Ishikawa (cell line): ENCODE measurements at regions not wholly inside any gene's neighbourhood (a gene's known extent, or its start where the extent isn't known, plus 50 kb on each side); places are given as distances from the start of the nearest gene placed in this dataset.

Source experiments
- EP300 ChIP-seq: IDR thresholded peaks from 2 replicates; pipeline ENCODE4 v1.6.1; 2012; ENCODE audit warnings: borderline replicate concordance
- REST ChIP-seq: IDR thresholded peaks from 2 replicates; pipeline ENCODE4 v1.6.1; 2012; ENCODE audit warnings: low read depth, mild to moderate bottlenecking
- TAF1 ChIP-seq: IDR thresholded peaks from 2 replicates; pipeline ENCODE4 v1.6.1; 2012; ENCODE audit warnings: low read depth, mild to moderate bottlenecking

GRCh38 chr15:37813306-37813705, 121.1 kb upstream of the TMCO5A start:
- TF ChIP-seq EP300 (no peak), TAF1 (no peak), REST (no peak)
